SU-DHL-6 (cell line): ENCODE measurements at regions not wholly inside any gene's neighbourhood (a gene's known extent, or its start where the extent isn't known, plus 50 kb on each side); places are given as distances from the start of the nearest gene placed in this dataset.

Source experiments
- H2AFZ ChIP-seq: fragments of 200-600 bp; sonication (generic); 2 replicates; pipeline ENCODE4 v1.6.1; 2014; ENCODE audit warnings: low read depth, mild to moderate bottlenecking, moderate library complexity, mixed read lengths, antibody characterized with exemption, low read length; ENCODE audit not compliant: severe bottlenecking
- H3F3A ChIP-seq: fragments of 200-600 bp; shearing (Covaris generic); 2 replicates; pipeline ENCODE4 v1.6.0; 2016; ENCODE audit warnings: antibody characterized with exemption, mild to moderate bottlenecking; ENCODE audit not compliant: insufficient read depth
- H3K27ac ChIP-seq: fragments of 200-600 bp; sonication (generic); 2 replicates; pipeline ENCODE4 v1.5.1; 2016; ENCODE audit warnings: low read depth, mild to moderate bottlenecking, low read length, moderate library complexity, mixed read lengths
- H3K27me3 ChIP-seq: fragments of 200-600 bp; sonication (generic), shearing (Covaris generic); 2 replicates; pipeline ENCODE4 v1.6.0; 2014; ENCODE audit warnings: mild to moderate bottlenecking, low read length
- H3K36me3 ChIP-seq: fragments of 200-600 bp; sonication (generic); 2 replicates; pipeline ENCODE4 v1.6.1; 2014; ENCODE audit warnings: mild to moderate bottlenecking, low read length, mixed read lengths
- H3K4me2 ChIP-seq: fragments of 300-600, 200-600 bp; shearing (Covaris generic), sonication (generic); 2 replicates; pipeline ENCODE4 v1.6.0; 2014; ENCODE audit warnings: low read length, low read depth, mild to moderate bottlenecking; ENCODE audit not compliant: poor library complexity, severe bottlenecking
- H3K4me3 ChIP-seq: fragments of 200-600 bp; sonication (generic); 2 replicates; pipeline ENCODE4 v1.5.1; 2014; ENCODE audit warnings: antibody characterized with exemption, low read length, mild to moderate bottlenecking, mixed read lengths; ENCODE audit not compliant: insufficient read depth, poor library complexity, severe bottlenecking
- H3K79me2 ChIP-seq: fragments of 200-600 bp; sonication (generic); 2 replicates; pipeline ENCODE4 v1.6.1; 2014; ENCODE audit warnings: mild to moderate bottlenecking, low read length, moderate library complexity; ENCODE audit not compliant: insufficient read depth
- H3K9ac ChIP-seq: fragments of 200-600 bp; sonication (generic); 2 replicates; pipeline ENCODE4 v1.7.0; 2014; ENCODE audit warnings: mild to moderate bottlenecking, low read length
- H3K9me2 ChIP-seq: fragments of 200-600 bp; sonication (generic); replicated peaks from 2 replicates; pipeline ENCODE4 v1.6.1; 2014; ENCODE audit warnings: low read length; ENCODE audit not compliant: insufficient read depth
- H3K9me3 ChIP-seq: fragments of 200-600 bp; sonication (generic); 2 replicates; pipeline ENCODE4 v1.6.1; 2014; ENCODE audit warnings: low read length, mixed read lengths; ENCODE audit not compliant: insufficient read depth
- H4K20me1 ChIP-seq: fragments of 200-600 bp; sonication (generic); 2 replicates; pipeline ENCODE4 v1.6.1; 2014; ENCODE audit warnings: low read depth, mild to moderate bottlenecking, antibody characterized with exemption, low read length, moderate library complexity, mixed read lengths
- EZH2phosphoT487 ChIP-seq: fragments of 200-600 bp; sonication (generic), shearing (Covaris generic); conservative IDR thresholded peaks from 2 replicates; pipeline ENCODE4 v1.6.1; 2018; ENCODE audit warnings: mild to moderate bottlenecking, antibody characterized with exemption, low read length, moderate library complexity, mixed read lengths
- TF ChIP-seq, protein P1 (sequence below): fragments of 200-600 bp; sonication (generic); IDR thresholded peaks from one replicate; pipeline ENCODE4 v1.5.1; 2017; ENCODE audit warnings: antibody characterized with exemption, mild to moderate bottlenecking, low read length, moderate library complexity; ENCODE audit not compliant: insufficient read depth, poor library complexity, severe bottlenecking

DNA sequence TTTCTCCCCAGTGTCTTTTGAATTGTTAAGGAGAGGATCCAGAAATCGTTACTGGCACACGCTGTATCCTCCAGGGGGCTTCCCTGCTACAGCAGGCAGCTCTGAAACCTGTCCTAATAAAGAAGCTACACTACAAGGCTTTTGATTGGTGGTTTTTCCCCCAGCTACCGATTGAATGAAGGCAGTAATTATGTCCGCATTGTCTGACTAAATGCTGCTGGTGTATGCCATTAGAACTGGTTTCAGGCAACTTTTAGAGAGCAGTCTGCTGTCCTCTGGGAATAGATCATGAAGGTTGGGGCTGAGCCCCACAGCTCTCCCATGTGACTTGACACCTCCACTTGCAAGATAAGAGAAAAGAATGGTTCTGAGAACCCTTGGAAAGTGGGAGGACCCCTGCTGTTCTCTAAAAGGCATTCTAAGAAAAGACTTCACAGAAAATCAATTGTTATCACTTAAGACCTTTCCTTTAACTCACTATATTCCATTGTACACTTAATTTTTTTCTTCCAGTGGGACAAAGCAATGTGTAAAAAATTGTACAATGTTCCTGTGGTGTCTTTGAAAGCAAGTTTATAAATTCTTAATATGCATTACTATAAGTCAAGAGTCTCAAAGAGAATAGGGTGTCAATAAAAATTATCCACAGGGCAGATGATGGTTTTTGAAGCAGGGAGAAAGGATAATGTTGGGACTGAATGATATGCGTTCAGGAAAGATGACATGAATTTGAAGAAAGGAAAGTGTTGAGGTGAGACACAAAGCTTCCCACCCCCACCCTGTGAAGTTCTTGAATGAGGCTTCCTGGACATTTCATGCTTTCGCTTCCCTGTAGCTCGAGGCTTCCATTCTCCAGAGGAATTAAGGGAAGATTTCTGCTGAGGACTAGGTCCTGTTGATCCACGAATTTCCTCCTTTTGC lies 53.0 kb upstream of the DAZL start:
- Histone ChIP-seq H3K4me3 (no peak overlapping the region), H3K9me2 (no peaks in the 10 kb centered on the region), H3K79me2 (no peaks in the 10 kb centered on the region), H3F3A (no peaks in the 10 kb centered on the region), H2AFZ (no peak overlapping the region), H3K9me3 (no peaks in the 10 kb centered on the region), H3K36me3 (no peaks in the 10 kb centered on the region), H3K27me3 (no peaks in the 10 kb centered on the region), H3K4me2 (no peak overlapping the region), H3K27ac (no peak overlapping the region), H4K20me1 (no peaks in the 10 kb centered on the region), H3K9ac (no peak overlapping the region)
- TF ChIP-seq EZH2phosphoT487: no peak
- TF ChIP-seq, protein P1, sequence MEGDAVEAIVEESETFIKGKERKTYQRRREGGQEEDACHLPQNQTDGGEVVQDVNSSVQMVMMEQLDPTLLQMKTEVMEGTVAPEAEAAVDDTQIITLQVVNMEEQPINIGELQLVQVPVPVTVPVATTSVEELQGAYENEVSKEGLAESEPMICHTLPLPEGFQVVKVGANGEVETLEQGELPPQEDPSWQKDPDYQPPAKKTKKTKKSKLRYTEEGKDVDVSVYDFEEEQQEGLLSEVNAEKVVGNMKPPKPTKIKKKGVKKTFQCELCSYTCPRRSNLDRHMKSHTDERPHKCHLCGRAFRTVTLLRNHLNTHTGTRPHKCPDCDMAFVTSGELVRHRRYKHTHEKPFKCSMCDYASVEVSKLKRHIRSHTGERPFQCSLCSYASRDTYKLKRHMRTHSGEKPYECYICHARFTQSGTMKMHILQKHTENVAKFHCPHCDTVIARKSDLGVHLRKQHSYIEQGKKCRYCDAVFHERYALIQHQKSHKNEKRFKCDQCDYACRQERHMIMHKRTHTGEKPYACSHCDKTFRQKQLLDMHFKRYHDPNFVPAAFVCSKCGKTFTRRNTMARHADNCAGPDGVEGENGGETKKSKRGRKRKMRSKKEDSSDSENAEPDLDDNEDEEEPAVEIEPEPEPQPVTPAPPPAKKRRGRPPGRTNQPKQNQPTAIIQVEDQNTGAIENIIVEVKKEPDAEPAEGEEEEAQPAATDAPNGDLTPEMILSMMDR: no peak

GRCh38 chr3:16658925-16659793 lies 53.9 kb upstream of the DAZL start:
- no peak overlapping the region for H3K9ac ChIP-seq
- H2AFZ ChIP-seq: no peak overlapping the region
- no peaks in the 10 kb centered on the region for H3K27me3 ChIP-seq
- no peaks in the 10 kb centered on the region for H3F3A ChIP-seq
- no peaks in the 10 kb centered on the region for H3K9me3 ChIP-seq
- no peak overlapping the region for H3K4me3 ChIP-seq
- no peaks in the 10 kb centered on the region for H3K9me2 ChIP-seq
- no peak overlapping the region for H3K27ac ChIP-seq
- H3K36me3 ChIP-seq: no peaks in the 10 kb centered on the region
- H4K20me1 ChIP-seq: no peaks in the 10 kb centered on the region
- H3K4me2 ChIP-seq: no peak overlapping the region
- TF ChIP-seq, protein P1: no peak
- no peaks in the 10 kb centered on the region for H3K79me2 ChIP-seq

DNA sequence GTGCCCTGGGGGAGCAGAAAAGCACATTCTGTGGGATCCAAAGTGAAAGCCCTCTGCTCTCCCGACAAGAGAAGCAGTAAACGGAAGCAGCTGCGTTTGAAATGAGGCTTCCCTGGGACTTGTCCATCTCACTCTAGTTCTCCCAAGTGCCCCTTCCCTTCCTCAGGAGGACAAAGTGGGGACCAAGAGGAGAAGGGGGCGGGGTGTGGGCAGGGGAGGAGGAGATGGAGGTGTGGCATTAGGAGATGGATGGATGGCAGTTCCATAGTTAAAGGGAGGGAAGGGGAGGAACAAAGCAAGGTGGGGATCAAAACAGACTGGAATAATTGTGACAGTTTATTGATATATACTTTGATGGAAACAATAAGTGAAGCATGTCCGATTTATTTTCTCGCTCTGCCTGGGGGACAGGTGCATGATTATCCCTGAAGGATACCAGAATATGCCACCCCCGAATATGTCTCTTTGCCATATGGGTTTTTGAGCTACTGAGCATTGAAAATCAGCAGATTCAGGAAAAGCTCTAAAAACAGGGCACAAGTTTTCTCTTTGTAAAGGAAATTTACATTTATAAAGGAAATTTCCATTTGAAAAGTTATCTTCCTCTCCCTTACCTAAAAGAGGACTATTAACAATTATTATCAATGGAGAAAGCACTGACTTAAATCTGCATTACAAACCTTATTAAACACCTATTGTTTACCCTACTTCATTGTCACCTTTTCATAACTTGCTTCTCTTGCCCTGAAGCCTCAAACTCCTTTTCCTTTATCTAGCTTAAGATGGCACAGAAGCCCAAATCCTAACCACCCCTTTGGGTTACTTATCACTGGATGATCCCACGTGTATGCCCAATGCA lies 58.9 kb upstream of the DAZL start:
- H3K9me2 ChIP-seq: no peaks in the 10 kb centered on the region
- no peaks in the 10 kb centered on the region for H3K9me3 ChIP-seq
- H3K79me2 ChIP-seq: no peaks in the 10 kb centered on the region
- no peak overlapping the region for H2AFZ ChIP-seq
- H3K4me2 ChIP-seq: no peak overlapping the region
- no peaks in the 10 kb centered on the region for H3F3A ChIP-seq
- no peak overlapping the region for H3K4me3 ChIP-seq
- H3K27ac ChIP-seq: no peak overlapping the region
- no peaks in the 10 kb centered on the region for H4K20me1 ChIP-seq
- TF ChIP-seq, protein P1: no peak
- no peak for TF ChIP-seq EZH2phosphoT487
- H3K27me3 ChIP-seq: no peaks in the 10 kb centered on the region
- no peaks in the 10 kb centered on the region for H3K36me3 ChIP-seq
- H3K9ac ChIP-seq: no peak overlapping the region
